Left renal pelvis (tissue), 4 donors: ENCODE measurements at regions not wholly inside any gene's neighbourhood (a gene's known extent, or its start where the extent isn't known, plus 50 kb on each side); places are given as distances from the start of the nearest gene placed in this dataset.

Source experiments
- DNase-seq, 4 donors: peaks; one replicate each; pipeline ENCODE4 v3.0.0-alpha.2; 2013; ENCODE audit warnings: low read depth in 4 of 4, low spot score in 3 of 4

DNA sequence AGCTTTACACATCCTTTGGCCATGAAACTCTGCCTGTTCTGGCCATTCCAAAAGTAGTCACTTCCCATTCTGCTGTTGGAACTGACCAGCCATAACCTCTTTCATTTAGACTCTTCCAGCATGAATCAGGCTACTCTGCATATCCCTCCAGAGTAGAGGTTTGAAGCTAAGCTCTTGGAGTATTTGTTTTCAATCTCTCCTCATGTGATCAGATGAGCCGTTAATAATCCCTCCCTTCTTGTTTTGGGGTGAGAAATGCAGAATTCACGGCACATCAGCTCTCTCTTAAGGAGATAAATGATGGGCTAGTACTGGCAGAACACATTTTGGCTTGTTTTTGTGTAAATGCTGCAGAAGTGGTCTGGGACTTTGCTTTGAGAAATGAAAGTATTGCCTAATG lies 519.9 kb downstream of the PCDH17 start:
- DNase-seq: no peak

- DNase-seq: no peak
Measured at GRCh38 chr13:58160980-58161379, 529.4 kb downstream of the PCDH17 start.

GRCh38 chr13:58165617-58166016 lies 534.1 kb downstream of the PCDH17 start:
- no peak for DNase-seq

DNA sequence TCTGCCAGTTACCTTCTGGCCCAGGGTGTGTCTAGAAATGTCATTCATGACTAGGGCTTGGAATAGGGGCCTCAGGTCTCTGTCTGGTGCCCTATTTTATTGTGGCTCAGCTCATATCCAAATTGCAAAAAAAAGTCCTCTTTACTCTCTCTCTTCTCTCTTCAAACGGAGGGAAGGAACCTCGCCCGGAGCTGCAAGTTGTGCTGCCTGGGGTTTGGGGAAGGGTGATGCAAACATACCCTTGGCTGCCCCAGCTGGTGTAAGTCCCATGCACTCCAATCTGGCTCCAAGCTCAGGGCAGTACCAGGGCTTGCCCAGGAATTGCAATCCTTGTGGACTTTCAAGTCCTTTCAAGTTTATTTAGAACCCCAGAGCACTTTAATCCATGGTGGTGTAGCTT lies 549.6 kb downstream of the PCDH17 start:
- DNase-seq: no peak

GRCh38 chr13:58187881-58188280 lies 556.3 kb downstream of the PCDH17 start:
- DNase-seq: no peak

DNA sequence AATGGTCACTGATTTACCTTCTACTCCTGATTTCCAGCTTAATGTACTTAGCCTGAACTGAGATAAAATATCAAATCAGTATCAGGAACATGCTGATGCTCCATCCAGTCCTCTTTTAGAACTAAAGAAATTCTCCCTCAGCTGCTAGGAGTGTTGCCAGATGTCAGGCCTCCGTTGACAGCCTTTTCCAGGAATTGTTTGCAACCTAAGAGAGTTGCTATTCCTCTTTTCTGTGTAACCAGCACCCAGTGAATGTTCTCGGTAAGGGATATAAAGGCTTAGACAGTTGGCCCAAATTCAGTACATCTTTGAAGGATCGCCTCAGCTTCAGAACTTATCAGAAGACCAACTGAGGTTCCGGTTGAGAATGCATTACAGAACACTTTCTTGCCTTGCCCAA lies 559.0 kb downstream of the PCDH17 start:
- DNase-seq: peak in 1 of 4 donors; percentile 5

- no peak for DNase-seq
Measured at GRCh38 chr13:58191754-58192153, 560.2 kb downstream of the PCDH17 start.

- DNase-seq: no peak
Measured at GRCh38 chr13:58202099-58202498, 570.6 kb downstream of the PCDH17 start.

DNA sequence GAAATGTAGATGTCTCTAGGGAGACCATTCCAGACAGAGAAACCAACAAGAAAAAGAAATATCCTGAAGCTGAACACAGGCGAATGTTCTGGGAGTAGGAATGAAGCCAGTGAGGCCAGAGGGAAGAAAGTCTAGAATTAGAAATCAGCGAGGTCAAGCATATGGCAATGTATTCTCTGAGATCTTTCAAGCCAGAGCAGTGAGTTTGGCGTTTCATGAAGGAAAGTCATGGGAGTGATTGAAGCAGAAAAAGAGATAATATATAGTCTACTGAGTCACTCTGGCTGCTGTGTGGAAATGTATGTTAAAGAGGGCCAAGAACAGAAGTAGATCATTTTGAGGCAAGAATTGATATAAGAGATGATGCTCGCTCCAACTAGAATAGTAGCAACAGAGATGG lies 576.0 kb downstream of the PCDH17 start:
- DNase-seq: no peak

DNA sequence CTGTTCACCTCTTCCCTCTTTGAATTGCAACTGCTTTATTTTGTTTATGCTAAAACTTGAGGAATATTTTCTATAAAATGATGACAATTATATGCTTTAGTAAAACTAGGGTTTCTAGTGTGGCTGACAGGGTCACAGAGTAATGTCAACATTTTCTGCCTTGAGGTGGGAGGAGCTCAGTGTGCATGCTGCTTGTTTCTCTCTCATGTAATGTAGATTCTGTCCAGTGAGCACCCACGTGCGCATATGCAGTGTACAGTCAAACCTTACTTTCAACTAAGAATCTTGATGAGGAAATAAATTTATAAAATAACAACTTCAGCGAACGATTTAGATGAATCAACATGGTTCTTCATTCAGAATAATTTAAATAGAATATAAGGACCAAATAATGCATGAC lies 603.9 kb downstream of the PCDH17 start:
- no peak for DNase-seq

GRCh38 chr13:58238972-58239773 lies 607.6 kb downstream of the PCDH17 start:
- DNase-seq: no peak

- no peak for DNase-seq
Measured at GRCh38 chr13:58239774-58240268, 608.3 kb downstream of the PCDH17 start.

GRCh38 chr13:58247080-58247479 lies 615.5 kb downstream of the PCDH17 start:
- no peak for DNase-seq

DNA sequence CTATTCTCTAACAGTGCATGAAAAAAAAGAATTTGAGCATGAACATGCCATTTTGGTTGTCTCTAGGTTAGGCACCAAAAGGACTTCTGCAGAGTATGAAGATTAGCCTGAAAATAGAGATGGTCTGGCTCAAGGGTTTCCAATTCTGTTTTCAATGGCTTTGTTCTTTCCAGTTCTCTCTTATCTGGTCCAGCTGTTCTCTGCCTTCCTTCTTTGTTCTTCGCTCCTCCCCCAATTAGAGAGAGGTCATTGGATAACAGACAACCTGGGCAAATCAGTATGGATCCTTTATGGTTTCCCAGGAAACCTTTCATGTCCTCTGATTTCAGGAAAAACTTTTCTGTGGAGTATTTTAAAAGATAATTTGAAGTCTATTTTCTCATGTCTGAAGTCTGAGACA lies 623.4 kb downstream of the PCDH17 start:
- DNase-seq: no peak

- no peak for DNase-seq
Measured at GRCh38 chr13:58266271-58266670, 634.7 kb downstream of the PCDH17 start.

- DNase-seq: no peak
Measured at GRCh38 chr13:58298556-58299135, 667.1 kb downstream of the PCDH17 start.

DNA sequence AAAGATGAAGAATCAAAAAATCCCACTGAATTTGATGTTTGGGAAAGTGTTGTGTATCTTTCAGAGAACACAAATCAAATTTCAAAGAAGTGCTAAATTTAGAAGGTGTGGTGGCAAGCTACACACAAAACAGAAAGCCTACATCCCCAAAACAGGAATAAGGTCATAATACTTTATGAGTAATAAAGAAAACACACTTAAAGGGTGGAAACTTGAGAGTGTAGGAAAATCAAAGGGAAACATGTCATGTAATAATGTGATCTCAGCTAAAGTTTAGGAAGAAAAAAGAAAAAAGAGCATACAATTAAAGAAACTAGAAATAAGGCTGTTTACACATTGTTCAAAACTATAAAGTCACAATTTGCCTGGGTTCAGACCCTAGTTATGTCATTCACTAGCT lies 668.7 kb downstream of the PCDH17 start:
- no peak for DNase-seq

- DNase-seq: no peak
Measured at GRCh38 chr13:58300974-58301681, 669.6 kb downstream of the PCDH17 start.

- no peak for DNase-seq
Measured at GRCh38 chr13:58302349-58302748, 670.8 kb downstream of the PCDH17 start.

DNA sequence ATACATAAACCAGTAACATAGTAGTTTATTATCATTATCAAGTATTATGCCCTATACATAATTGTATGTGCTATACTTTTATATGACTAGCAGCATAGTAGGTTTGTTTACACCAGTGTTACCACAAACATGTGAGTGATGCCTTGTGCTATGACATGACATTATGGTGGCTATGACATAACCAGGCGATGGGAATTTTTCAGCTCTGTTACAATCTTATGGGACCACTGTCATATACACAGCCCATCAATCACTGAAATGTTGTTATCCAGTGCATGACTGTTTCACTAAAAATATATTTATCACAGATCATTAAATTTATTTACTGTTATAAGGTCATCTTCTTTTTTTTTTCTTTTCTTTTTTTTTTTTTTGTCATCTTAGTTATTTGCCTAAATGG lies 674.5 kb downstream of the PCDH17 start:
- no peak for DNase-seq

- no peak for DNase-seq
Measured at GRCh38 chr13:58313219-58313618, 681.7 kb downstream of the PCDH17 start.
